ENCODE measurements at regions not wholly inside any gene's neighbourhood (a gene's known extent, or its start where the extent isn't known, plus 50 kb on each side); places are given as distances from the start of the nearest gene placed in this dataset.

- TF ChIP-seq TAF1 (IDR thresholded peaks at IDR 0.05; ENCODE audit: borderline replicate concordance, insufficient read depth, low read length), result no peak
- TF ChIP-seq REST (IDR thresholded peaks at IDR 0.05; ENCODE audit: insufficient read depth in 1 of 2, low read depth in 2 of 2, low read length in 2 of 2), result no peak
These were observed 147.3 kb upstream of the PMEPA1 start for GRCh38 chr20:57857118-57857517.

GRCh38 chr20:57856658-57857057, 146.8 kb upstream of the PMEPA1 start:
- TF ChIP-seq FOXP2 (optimal IDR thresholded peaks at IDR 0.05; ENCODE audit: borderline replicate concordance, extremely low read depth, extremely low read length, insufficient read depth) (no peak), SIN3A (IDR thresholded peaks at IDR 0.05; ENCODE audit: borderline replicate concordance, insufficient read depth, low read length) (no peak), POLR2AphosphoS5 (IDR thresholded peaks at IDR 0.05; ENCODE audit: low read depth, low read length) (no peak)

GRCh38 chr20:57851796-57852195, 142.0 kb upstream of the PMEPA1 start:
- TF ChIP-seq POLR2AphosphoS5 (IDR thresholded peaks at IDR 0.05; ENCODE audit: low read depth, low read length) (no peak), FOXP2 (optimal IDR thresholded peaks at IDR 0.05; ENCODE audit: borderline replicate concordance, extremely low read depth, extremely low read length, insufficient read depth) (no peak), SIN3A (IDR thresholded peaks at IDR 0.05; ENCODE audit: borderline replicate concordance, insufficient read depth, low read length) (no peak), TAF1 (IDR thresholded peaks at IDR 0.05; ENCODE audit: borderline replicate concordance, insufficient read depth, low read length) (no peak), REST (IDR thresholded peaks at IDR 0.05; ENCODE audit: insufficient read depth in 1 of 2, low read depth in 2 of 2, low read length in 2 of 2) (no peak)

GRCh38 chr20:57851025-57851682, 141.3 kb upstream of the PMEPA1 start:
- TF ChIP-seq POLR2AphosphoS5 (IDR thresholded peaks at IDR 0.05; ENCODE audit: low read depth, low read length) (no peak), FOXP2 (optimal IDR thresholded peaks at IDR 0.05; ENCODE audit: borderline replicate concordance, extremely low read depth, extremely low read length, insufficient read depth) (no peak), SIN3A (IDR thresholded peaks at IDR 0.05; ENCODE audit: borderline replicate concordance, insufficient read depth, low read length) (no peak), TAF1 (IDR thresholded peaks at IDR 0.05; ENCODE audit: borderline replicate concordance, insufficient read depth, low read length) (no peak), REST (IDR thresholded peaks at IDR 0.05; ENCODE audit: insufficient read depth in 1 of 2, low read depth in 2 of 2, low read length in 2 of 2) (no peak)

- TF ChIP-seq REST (IDR thresholded peaks at IDR 0.05; ENCODE audit: insufficient read depth in 1 of 2, low read depth in 2 of 2, low read length in 2 of 2), result no peak
- no peak for TF ChIP-seq TAF1 (IDR thresholded peaks at IDR 0.05; ENCODE audit: borderline replicate concordance, insufficient read depth, low read length)
- no peak for TF ChIP-seq POLR2AphosphoS5 (IDR thresholded peaks at IDR 0.05; ENCODE audit: low read depth, low read length)
- TF ChIP-seq SIN3A (IDR thresholded peaks at IDR 0.05; ENCODE audit: borderline replicate concordance, insufficient read depth, low read length), result no peak
- TF ChIP-seq FOXP2 (optimal IDR thresholded peaks at IDR 0.05; ENCODE audit: borderline replicate concordance, extremely low read depth, extremely low read length, insufficient read depth), result no peak
These were observed 139.9 kb upstream of the PMEPA1 start for GRCh38 chr20:57849521-57850215.
